Heart right ventricle (tissue), 16 donors: ENCODE measurements at regions not wholly inside any gene's neighbourhood (a gene's known extent, or its start where the extent isn't known, plus 50 kb on each side); places are given as distances from the start of the nearest gene placed in this dataset.

Experiments used
- ATAC-seq, 8 donors: fragments of 200-7000 bp; cut with Tn5 transposase; one replicate each; pipeline ENCODE4 v1.9.1; 2020; ENCODE audit warnings: mild to moderate bottlenecking in 8 of 8, moderate library complexity in 8 of 8, moderate number of reproducible peaks in 1 of 8
- DNase-seq, 2 donors: peaks; one replicate each; pipeline ENCODE4 v3.0.0-alpha.2; 2020
- H3K27ac ChIP-seq, 10 donors: fragments of 200-600 bp; sonication (generic) in 2 of 10; one replicate each; pipeline versions ENCODE4 v1.5.0 to v1.8.0; 2020 to 2022; ENCODE audit warnings: mild to moderate bottlenecking in 3 of 10
- H3K27me3 ChIP-seq, 7 donors: fragments of 200-600 bp; one replicate each; pipeline ENCODE4 v1.8.0; 2021 to 2022; ENCODE audit warnings: mild to moderate bottlenecking in 2 of 7
- H3K36me3 ChIP-seq, 9 donors: fragments of 200-600 bp; sonication (generic) in 1 of 9; one replicate each; pipeline versions ENCODE4 v1.5.0 to v1.8.0; 2020 to 2022; ENCODE audit warnings: mild to moderate bottlenecking in 2 of 9
- H3K4me1 ChIP-seq, 9 donors: fragments of 200-600 bp; sonication (generic) in 1 of 9; one replicate each; pipeline versions ENCODE4 v1.5.0 to v1.8.0; 2020 to 2022; ENCODE audit warnings: mild to moderate bottlenecking in 4 of 9
- H3K4me3 ChIP-seq, 10 donors: fragments of 200-600 bp; sonication (generic) in 2 of 10; one replicate each; pipeline versions ENCODE4 v1.5.0 to v1.8.0; 2020 to 2022; ENCODE audit warnings: mild to moderate bottlenecking in 7 of 10, moderate library complexity in 2 of 10
- H3K9me3 ChIP-seq, 11 donors: fragments of 200-600 bp in 10 of 11; sonication (generic) in 2 of 11; one replicate each; pipeline versions ENCODE4 v1.5.0 to v1.8.0; 2013 to 2022; ENCODE audit warnings: mild to moderate bottlenecking in 2 of 11, control low read depth in 1 of 11, moderate library complexity in 1 of 11
- WGBS, 2 donors: extraction: QIAGEN DNeasy Blood & Tissue Kit; methylation state at CpG; one replicate each; pipeline ENCODE4 v1.1.7; 2013; ENCODE audit warnings: inconsistent platforms in 1 of 2; 5-methylcytosine and 5-hydroxymethylcytosine counted together
- intact Hi-C, 10 donors: fragments of 100-400 bp; cut with DNase I; formaldehyde crosslinking; loops; one replicate each; pipeline versions ENCODE4 v1.11.1 to v1.14.2; 2022
- TF ChIP-seq, protein P1 (sequence below), 9 donors: fragments of 200-600 bp; sonication (generic) in 2 of 9; IDR thresholded peaks; one replicate each; pipeline versions ENCODE4 v1.5.0 to v1.8.0; 2021 to 2022; ENCODE audit warnings: antibody characterized with exemption in 9 of 9, mild to moderate bottlenecking in 5 of 9, moderate library complexity in 1 of 9
- donor health status: Arrhythmogenic right ventricular cardiomyopathy.
- donor health status: ischemic (EF 13 %, LVEDD 7.1; RV severe dilation, severe dysfunction).
- donor health status: healthy with polysubstance abuse.
- donor health status: DM: no; HTN: yes; CAD: no.
- donor health status: DM: no; HTN: no; CAD: no.
- donor health status: ischemic (EF 25% LVEDD 6.9; RV normal size, moderate dysfunction).
- donor health status: ischemic (EF 25% LVEDD 5.7; RV mildly dilated, moderate dysfunction).
- donor health status: healthy.
- donor health status: DM: yes; HTN: yes; CAD: no.
- donor health status: Ischemic cardiomyopathy.
- donor health status: ischemic (EF 35%, LVEDD 5.7; RV mildly dilated, moderate dysfunction).
- donor health status: nonischemic (EF 11% LVEDD 7.7; RV severe dilation, severe dysfunction).
- donor health status: DM: yes; HTN: yes; CAD: no.
- donor health status: PGD.
- donor health status: ischemic (EF 29% LVEDD 5.4; RV normal size, mild dysfunction).
- donor health status: nonischemic (EF 23%, LVEDD 6.1; RV moderate dilation, normal function).

DNA sequence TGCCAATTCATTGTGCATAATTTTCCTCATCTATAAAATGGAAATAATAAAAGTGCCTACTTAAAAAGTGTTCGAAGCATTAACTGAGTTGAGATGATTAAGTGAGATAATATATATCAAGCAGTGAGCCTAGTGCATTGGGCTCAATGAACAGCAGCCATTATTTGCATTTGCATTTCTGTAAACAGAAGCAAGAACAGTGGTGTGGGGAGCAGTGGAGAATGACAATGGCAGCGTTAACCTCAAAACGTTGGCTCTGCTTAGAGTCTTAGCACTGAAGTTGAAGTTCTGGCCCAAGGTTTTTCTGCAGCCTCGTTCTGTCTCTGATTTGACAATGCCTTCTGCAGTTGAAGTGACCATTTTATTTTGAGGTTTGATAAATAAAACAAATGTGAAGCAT, 466.3 kb upstream of the ONECUT1 start:
- no peak for DNase-seq
- Histone ChIP-seq H3K36me3 (no peaks in the 10 kb centered on the region), H3K27me3 (no peaks in the 10 kb centered on the region), H3K27ac (no peak overlapping the region), H3K9me3 (no peaks in the 10 kb centered on the region), H3K4me1 (no peaks in the 10 kb centered on the region), H3K4me3 (no peak overlapping the region)
- TF ChIP-seq, protein P1, sequence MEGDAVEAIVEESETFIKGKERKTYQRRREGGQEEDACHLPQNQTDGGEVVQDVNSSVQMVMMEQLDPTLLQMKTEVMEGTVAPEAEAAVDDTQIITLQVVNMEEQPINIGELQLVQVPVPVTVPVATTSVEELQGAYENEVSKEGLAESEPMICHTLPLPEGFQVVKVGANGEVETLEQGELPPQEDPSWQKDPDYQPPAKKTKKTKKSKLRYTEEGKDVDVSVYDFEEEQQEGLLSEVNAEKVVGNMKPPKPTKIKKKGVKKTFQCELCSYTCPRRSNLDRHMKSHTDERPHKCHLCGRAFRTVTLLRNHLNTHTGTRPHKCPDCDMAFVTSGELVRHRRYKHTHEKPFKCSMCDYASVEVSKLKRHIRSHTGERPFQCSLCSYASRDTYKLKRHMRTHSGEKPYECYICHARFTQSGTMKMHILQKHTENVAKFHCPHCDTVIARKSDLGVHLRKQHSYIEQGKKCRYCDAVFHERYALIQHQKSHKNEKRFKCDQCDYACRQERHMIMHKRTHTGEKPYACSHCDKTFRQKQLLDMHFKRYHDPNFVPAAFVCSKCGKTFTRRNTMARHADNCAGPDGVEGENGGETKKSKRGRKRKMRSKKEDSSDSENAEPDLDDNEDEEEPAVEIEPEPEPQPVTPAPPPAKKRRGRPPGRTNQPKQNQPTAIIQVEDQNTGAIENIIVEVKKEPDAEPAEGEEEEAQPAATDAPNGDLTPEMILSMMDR (IDR thresholded peaks at IDR 0.05): no peak
- intact Hi-C loops: no loop called here
- 66 to 73% methylated on average over 4 of the region's 4 CpGs for WGBS, 2 donors
- ATAC-seq: no peak

DNA sequence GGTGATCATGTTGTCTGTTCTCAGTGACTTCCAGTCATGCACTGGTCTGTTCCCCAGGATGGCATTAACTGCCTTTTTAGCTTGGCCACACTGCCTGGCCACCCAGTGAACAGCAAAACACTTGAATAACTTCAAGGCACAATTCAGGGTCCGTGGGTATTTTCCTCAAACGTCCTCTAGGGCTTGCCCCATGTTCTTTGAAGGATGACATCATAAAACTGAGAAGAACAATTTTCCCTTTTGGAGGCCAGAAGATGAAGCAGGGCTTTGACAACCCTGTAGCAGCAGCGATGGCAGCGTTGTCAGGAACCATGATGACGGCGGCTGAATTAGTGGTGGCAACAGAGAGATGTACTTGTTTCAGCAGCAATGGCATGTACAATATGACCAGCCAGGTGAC, 465.9 kb upstream of the ONECUT1 start:
- no peaks in the 10 kb centered on the region for H3K9me3 ChIP-seq
- ATAC-seq: no peak
- H3K27me3 ChIP-seq: no peaks in the 10 kb centered on the region
- no peak overlapping the region for H3K4me3 ChIP-seq
- no peak overlapping the region for H3K27ac ChIP-seq
- DNase-seq: no peak
- intact Hi-C loops: no loop called here
- 75 to 78% methylated on average over 6 of the region's 6 CpGs for WGBS, 2 donors
- TF ChIP-seq, protein P1 (IDR thresholded peaks at IDR 0.05): no peak
- no peaks in the 10 kb centered on the region for H3K4me1 ChIP-seq
- no peaks in the 10 kb centered on the region for H3K36me3 ChIP-seq

DNA sequence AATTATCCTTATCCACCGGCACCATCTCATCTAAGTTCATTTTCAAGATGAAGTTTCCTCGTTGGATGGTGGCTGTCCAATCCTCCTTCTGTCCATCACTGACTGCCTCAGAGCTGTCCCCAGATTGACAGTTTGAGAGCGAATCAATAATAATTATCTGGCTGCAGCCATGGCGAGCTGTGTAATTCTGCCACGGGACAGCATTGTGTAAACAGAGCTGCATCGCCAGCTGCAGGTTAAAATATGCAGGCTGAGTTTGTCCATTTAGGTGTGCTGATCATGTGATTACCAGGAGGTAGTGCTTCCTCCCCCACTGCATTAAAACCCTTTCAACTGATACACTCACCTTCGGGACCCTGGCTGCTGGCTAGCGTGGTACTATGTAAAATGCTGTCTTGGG, 461.9 kb upstream of the ONECUT1 start:
- Histone ChIP-seq H3K27me3 (no peaks in the 10 kb centered on the region), H3K4me3 (no peak overlapping the region), H3K9me3 (no peaks in the 10 kb centered on the region), H3K36me3 (no peaks in the 10 kb centered on the region), H3K27ac (no peak overlapping the region), H3K4me1 (no peaks in the 10 kb centered on the region)
- 60 to 64% methylated on average over 8 of the region's 8 CpGs for WGBS, 2 donors
- ATAC-seq (no peak), DNase-seq (no peak)
- intact Hi-C loops: no loop called here
- TF ChIP-seq, protein P1 (IDR thresholded peaks at IDR 0.05): no peak

DNA sequence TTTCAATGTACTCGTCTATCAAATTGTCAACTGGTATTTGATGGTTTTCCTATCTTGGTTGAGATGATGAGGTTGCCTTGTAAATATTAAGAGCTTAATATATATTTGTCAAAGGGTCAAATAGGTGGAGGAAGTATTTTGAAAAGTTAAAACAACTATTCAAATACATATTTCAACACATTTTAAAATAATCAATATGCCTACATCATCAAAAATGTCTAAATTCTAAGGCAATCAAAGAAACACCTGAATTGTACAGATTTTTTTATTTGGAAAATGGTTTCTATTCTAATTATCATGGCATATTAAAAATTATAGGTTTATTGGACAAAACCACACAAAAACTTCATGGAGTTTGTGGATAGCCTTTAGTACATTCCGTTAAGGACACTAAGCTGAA, 461.4 kb upstream of the ONECUT1 start:
- no peak for DNase-seq
- H3K4me1 ChIP-seq: no peaks in the 10 kb centered on the region
- no peaks in the 10 kb centered on the region for H3K36me3 ChIP-seq
- no peak for ATAC-seq
- H3K27me3 ChIP-seq: no peaks in the 10 kb centered on the region
- 62 to 69% methylated on average over 2 of the region's 2 CpGs for WGBS, 2 donors
- H3K27ac ChIP-seq: no peak overlapping the region
- H3K4me3 ChIP-seq: no peak overlapping the region
- intact Hi-C loops: no loop called here
- TF ChIP-seq, protein P1 (IDR thresholded peaks at IDR 0.05): no peak
- no peaks in the 10 kb centered on the region for H3K9me3 ChIP-seq
